K562 (cell line): ENCODE measurements at regions not wholly inside any gene's neighbourhood (a gene's known extent, or its start where the extent isn't known, plus 50 kb on each side); places are given as distances from the start of the nearest gene placed in this dataset.

Experiments used
- ATAC-seq: fragments of 200-7000 bp; cut with Tn5 transposase; 3 replicates; pipeline ENCODE4 v1.9.1; 2020; ENCODE audit warnings: moderate library complexity
- BruUV-seq: library from RNA; stranded (reverse); fragments of 400-500 nt; replicated peaks from 2 replicates; lab custom pipeline; 2021; lab: Mats Ljungman, UMichigan
- CTCF ChIA-PET: fragments of 300-600 bp; formaldehyde crosslinking; extraction: SDS; loops from one replicate; lab custom pipeline; 2021; ENCODE audit warnings: low intra/inter-chr PET ratio; lab: Yijun Ruan, JAX
- POLR2A ChIA-PET: fragments of 300-600, 350-650 bp; sonication (Branson Sonifier 250); formaldehyde crosslinking; extraction: SDS; loops from one replicate; lab custom pipeline; 2021; ENCODE audit warnings: antibody characterized with exemption, inconsistent platforms; lab: Yijun Ruan, JAX
- DNase-seq, 4 experiments: peaks; one replicate each; pipeline versions ENCODE4 v3.0.0 to v3.0.0-alpha.2; 2011 to 2018; ENCODE audit warnings: low spot score in 3 of 4, mixed read lengths in 3 of 4; ENCODE audit errors: extremely low read depth in 1 of 4
- FAIRE-seq: peaks from 2 replicates; lab custom pipeline; 2011; peaks lifted over from hg19 to GRCh38; lab: Jason Lieb, UNC
- H2AFZ ChIP-seq: 2 replicates; pipeline ENCODE4 v1.6.0; 2011; ENCODE audit warnings: low read depth, low read length, control low read depth, inconsistent platforms
- H3K27ac ChIP-seq: fragments of 200-600 bp; 3 replicates; pipeline ENCODE4 v1.8.0; 2011; ENCODE audit warnings: low read depth, mild to moderate bottlenecking, control low read depth, inconsistent platforms, low read length, moderate library complexity, mixed read lengths; ENCODE audit errors: extremely low read depth
- H3K27me3 ChIP-seq, 2 experiments: fragments of 300-600 bp in 1 of 2; 2 replicates in 1 of 2; 3 replicates in 1 of 2; pipeline versions ENCODE4 v1.6.0 to v1.8.0; 2011; ENCODE audit warnings: inconsistent platforms in 2 of 2, low read length in 2 of 2, mild to moderate bottlenecking in 1 of 2, mixed read lengths in 1 of 2, moderate library complexity in 1 of 2; ENCODE audit not compliant: control insufficient read depth in 2 of 2, insufficient read depth in 2 of 2
- H3K36me3 ChIP-seq: fragments of 300-600 bp; 3 replicates; pipeline ENCODE4 v1.8.0; 2011; ENCODE audit warnings: mild to moderate bottlenecking, low read length, inconsistent platforms; ENCODE audit not compliant: control insufficient read depth, insufficient read depth
- H3K4me1 ChIP-seq, 2 experiments: fragments of 200-600 bp in 1 of 2; replicated peaks in 1 of 2; 2 replicates in 1 of 2; 3 replicates in 1 of 2; pipeline versions ENCODE4 v1.5.1 to v1.8.0; 2011; ENCODE audit warnings: inconsistent platforms in 2 of 2, low read length in 2 of 2, mild to moderate bottlenecking in 1 of 2, mixed read lengths in 1 of 2, moderate library complexity in 1 of 2; ENCODE audit not compliant: control insufficient read depth in 2 of 2, insufficient read depth in 2 of 2
- H3K4me2 ChIP-seq: 2 replicates; pipeline ENCODE4 v1.6.1; 2011; ENCODE audit warnings: low read length, control low read depth, inconsistent platforms, mixed read lengths; ENCODE audit not compliant: insufficient read depth
- H3K4me3 ChIP-seq: fragments of 200-600 bp; sonication (generic), shearing (Covaris generic); 2 replicates; pipeline ENCODE4 v1.5.1; 2016; ENCODE audit warnings: control low read depth, inconsistent platforms
- H3K79me2 ChIP-seq: fragments of 200-600 bp; 3 replicates; pipeline ENCODE4 v1.8.0; 2011; ENCODE audit warnings: low read length, inconsistent platforms; ENCODE audit not compliant: control insufficient read depth, insufficient read depth
- H3K9ac ChIP-seq, 2 experiments: 2 replicates each; pipeline versions ENCODE4 v1.6.0 to v1.6.1; 2011; ENCODE audit warnings: low read depth in 2 of 2, low read length in 2 of 2, control low read depth in 1 of 2, inconsistent platforms in 1 of 2, mild to moderate bottlenecking in 1 of 2, mixed read lengths in 1 of 2; ENCODE audit not compliant: insufficient read depth in 1 of 2
- H3K9me1 ChIP-seq: one replicate; pipeline ENCODE4 v1.6.0; 2011; ENCODE audit warnings: inconsistent platforms, mild to moderate bottlenecking, low read length, moderate library complexity; ENCODE audit not compliant: control insufficient read depth, insufficient read depth
- H3K9me3 ChIP-seq: replicated peaks from 2 replicates; pipeline ENCODE4 v1.5.1; 2011; ENCODE audit warnings: low read depth, low read length, inconsistent platforms; ENCODE audit not compliant: control insufficient read depth, insufficient read depth
- H4K20me1 ChIP-seq: replicated peaks from 2 replicates; pipeline ENCODE4 v1.6.1; 2011; ENCODE audit warnings: low read length, inconsistent platforms, mixed read lengths; ENCODE audit not compliant: control insufficient read depth, insufficient read depth
- EHMT2 ChIP-seq: fragments of 450-650 bp; IDR thresholded peaks from 2 replicates; pipeline ENCODE4 v1.6.1; 2018; ENCODE audit warnings: antibody characterized with exemption
- HEY1 ChIP-seq: fragments of 250-450 bp; sonication (Bioruptor Pico); IDR thresholded peaks from 2 replicates; pipeline ENCODE4 v1.5.0; 2020; ENCODE audit warnings: mild to moderate bottlenecking, moderate library complexity, borderline replicate concordance
- HMBOX1 ChIP-seq: sonication (generic); IDR thresholded peaks from 2 replicates; pipeline ENCODE4 v1.6.1; 2016
- HOXB6 ChIP-seq: fragments of 250-450 bp; sonication (Bioruptor Pico); IDR thresholded peaks from 2 replicates; pipeline ENCODE4 v1.5.1; 2022; ENCODE audit warnings: mild to moderate bottlenecking, borderline replicate concordance
- MTA1 ChIP-seq: fragments of 450-650 bp; IDR thresholded peaks from 2 replicates; pipeline ENCODE4 v1.6.1; 2017; ENCODE audit warnings: borderline replicate concordance
- SAFB2 ChIP-seq: fragments of 200-400 bp; formaldehyde crosslinking; IDR thresholded peaks from 2 replicates; pipeline ENCODE4 v1.6.1; 2018; ENCODE audit warnings: borderline replicate concordance, low read length, low read depth, moderate library complexity; ENCODE audit not compliant: severe bottlenecking
- YY1 ChIP-seq, 3 experiments: IDR thresholded peaks; 2 replicates each; pipeline ENCODE4 v1.6.1; 2011; ENCODE audit warnings: low read length in 2 of 3, mild to moderate bottlenecking in 2 of 3, moderate library complexity in 2 of 3, borderline replicate concordance in 1 of 3, control low read depth in 1 of 3, low read depth in 1 of 3; ENCODE audit not compliant: insufficient read depth in 3 of 3, insufficient replicate concordance in 2 of 3, control insufficient read depth in 1 of 3, insufficient read length in 1 of 3; ENCODE audit errors: extremely low read depth in 1 of 3
- ZFP1 ChIP-seq: fragments of 450-650 bp; formaldehyde crosslinking; IDR thresholded peaks from 2 replicates; pipeline ENCODE4 v1.4.0; 2020; ENCODE audit warnings: mild to moderate bottlenecking, mixed read lengths
- ZNF197 ChIP-seq: fragments of 200-800 bp; sonication (Bioruptor generic); IDR thresholded peaks from 2 replicates; pipeline ENCODE4 v1.6.1; 2016; ENCODE audit warnings: low read depth, missing genetic modification characterization, missing compliant biosample characterization
- WGBS: fragments of 100-300 bp; shearing (Covaris generic); methylation state at CpG from one replicate; pipeline ENCODE4 v1.1.6; 2016; ENCODE audit warnings: low coverage, mixed read lengths; ENCODE audit not compliant: insufficient coverage; ENCODE audit errors: missing lambda C conversion rate; 5-methylcytosine and 5-hydroxymethylcytosine counted together
- in situ Hi-C: fragments of 300-500 bp; cut with MboI; formaldehyde crosslinking; loops from 4 replicates; pipeline ENCODE4 v1.15.0; 2018; ENCODE audit warnings: inconsistent platforms, mixed read lengths
- intact Hi-C: fragments of 100-400 bp; cut with micrococcal nuclease; formaldehyde crosslinking; loops from 2 replicates; pipeline ENCODE4 v1.14.2; 2022

- POLR2A ChIA-PET, result no interaction called here
- no peaks in the 10 kb centered on the region for H4K20me1 ChIP-seq
- no peak for ATAC-seq
- no peaks in the 10 kb centered on the region for H3K27me3 ChIP-seq
- H3K4me1 ChIP-seq, result no peaks in the 10 kb centered on the region
- H3K9me1 ChIP-seq, result no peaks in the 10 kb centered on the region
- H2AFZ ChIP-seq, result no peak overlapping the region
- H3K4me3 ChIP-seq, result no peak overlapping the region
- 0% methylated on average over 5 of the region's 5 CpGs for WGBS
- no peaks in the 10 kb centered on the region for H3K79me2 ChIP-seq
- no peak for FAIRE-seq
- no TSS peak for BruUV-seq
- no peak overlapping the region for H3K4me2 ChIP-seq
- CTCF ChIA-PET, result no interaction called here
- H3K27ac ChIP-seq, result no peak overlapping the region
- H3K36me3 ChIP-seq, result no peaks in the 10 kb centered on the region
- H3K9me3 ChIP-seq, result no peaks in the 10 kb centered on the region
- TF ChIP-seq ZNF197 (CRISPR knock-in tag) (no peak), HOXB6 (CRISPR knock-in tag) (no peak), HEY1 (CRISPR knock-in tag) (no peak), MTA1 (no peak), SAFB2 (no peak), ZFP1 (CRISPR knock-in tag) (no peak), YY1 (IDR thresholded peaks at IDR 0.05; ENCODE audit: borderline replicate concordance in 1 of 3, control insufficient read depth in 1 of 3, extremely low read depth in 1 of 3, insufficient read depth in 3 of 3, insufficient read length in 1 of 3, insufficient replicate concordance in 2 of 3, low read depth in 1 of 3, low read length in 2 of 3) (no peak), HMBOX1 (no peak), EHMT2 (no peak)
- in situ Hi-C loops (no loop called here), intact Hi-C loops (no loop called here)
- no peak for DNase-seq
- no peak overlapping the region for H3K9ac ChIP-seq
Observed at GRCh38 chr12:105644770-105645169, 314.3 kb downstream of the C12orf75 start.
